ENCODE measurements at regions not wholly inside any gene's neighbourhood (a gene's known extent, or its start where the extent isn't known, plus 50 kb on each side); places are given as distances from the start of the nearest gene placed in this dataset.
A peak's percentile ranks its signal among the peaks of the same experiment; 100 is the strongest.

GRCh38 chr13:47463002-47463401 is 538.1 kb downstream of the SUCLA2 start:
- H3K27ac Mint-ChIP-seq (ENCODE audit: unreplicated experiment), result peak overlapping the region; percentile 47
- peaks cover 4% of the 10 kb centered on the region for H3K4me1 Mint-ChIP-seq (ENCODE audit: low read depth, unreplicated experiment)
- no peaks in the 10 kb centered on the region for H3K36me3 ChIP-seq (ENCODE audit: insufficient read depth, low read length)
- H3K4me2 ChIP-seq (ENCODE audit: low read length), result no peak overlapping the region
- no peak overlapping the region for H3K4me3 ChIP-seq (ENCODE audit: insufficient read depth, low read depth, low read length)
- TF ChIP-seq EZH2 (IDR thresholded peaks at IDR 0.05; ENCODE audit: insufficient read depth, low read length), result no peak
- TF ChIP-seq, protein P1, sequence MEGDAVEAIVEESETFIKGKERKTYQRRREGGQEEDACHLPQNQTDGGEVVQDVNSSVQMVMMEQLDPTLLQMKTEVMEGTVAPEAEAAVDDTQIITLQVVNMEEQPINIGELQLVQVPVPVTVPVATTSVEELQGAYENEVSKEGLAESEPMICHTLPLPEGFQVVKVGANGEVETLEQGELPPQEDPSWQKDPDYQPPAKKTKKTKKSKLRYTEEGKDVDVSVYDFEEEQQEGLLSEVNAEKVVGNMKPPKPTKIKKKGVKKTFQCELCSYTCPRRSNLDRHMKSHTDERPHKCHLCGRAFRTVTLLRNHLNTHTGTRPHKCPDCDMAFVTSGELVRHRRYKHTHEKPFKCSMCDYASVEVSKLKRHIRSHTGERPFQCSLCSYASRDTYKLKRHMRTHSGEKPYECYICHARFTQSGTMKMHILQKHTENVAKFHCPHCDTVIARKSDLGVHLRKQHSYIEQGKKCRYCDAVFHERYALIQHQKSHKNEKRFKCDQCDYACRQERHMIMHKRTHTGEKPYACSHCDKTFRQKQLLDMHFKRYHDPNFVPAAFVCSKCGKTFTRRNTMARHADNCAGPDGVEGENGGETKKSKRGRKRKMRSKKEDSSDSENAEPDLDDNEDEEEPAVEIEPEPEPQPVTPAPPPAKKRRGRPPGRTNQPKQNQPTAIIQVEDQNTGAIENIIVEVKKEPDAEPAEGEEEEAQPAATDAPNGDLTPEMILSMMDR (IDR thresholded peaks at IDR 0.05; ENCODE audit: insufficient read depth, low read depth, low read length), result no peak
- no peaks in the 10 kb centered on the region for H3K27me3 ChIP-seq (ENCODE audit: insufficient read depth, low read length)
- H3K79me2 ChIP-seq (ENCODE audit: insufficient read depth, low read length), result no peaks in the 10 kb centered on the region
- no peak overlapping the region for H3K4me3 Mint-ChIP-seq (ENCODE audit: unreplicated experiment)
- no peaks in the 10 kb centered on the region for H3K27me3 Mint-ChIP-seq (ENCODE audit: low read depth, unreplicated experiment)
- no peak overlapping the region for H3K27ac ChIP-seq (ENCODE audit: low read depth, low read length)
- FAIRE-seq, result no peak
- H2AFZ ChIP-seq (ENCODE audit: low read depth, low read length), result no peak overlapping the region
- H3K9ac ChIP-seq (ENCODE audit: low read length), result no peak overlapping the region
- H3K9me3 ChIP-seq (ENCODE audit: insufficient read depth, low read depth, low read length), result peaks cover 3% of the 10 kb centered on the region
- DNase-seq (ENCODE audit: low read depth), result no peak
- H3K9me3 Mint-ChIP-seq (ENCODE audit: unreplicated experiment), result peaks cover 22% of the 10 kb centered on the region
- no peaks in the 10 kb centered on the region for H4K20me1 ChIP-seq (ENCODE audit: insufficient read depth, low read length)
- no peaks in the 10 kb centered on the region for H3K36me3 Mint-ChIP-seq (ENCODE audit: low read depth, unreplicated experiment)
- peaks cover 6% of the 10 kb centered on the region for H3K4me1 ChIP-seq (ENCODE audit: insufficient read depth, low read length)

DNA sequence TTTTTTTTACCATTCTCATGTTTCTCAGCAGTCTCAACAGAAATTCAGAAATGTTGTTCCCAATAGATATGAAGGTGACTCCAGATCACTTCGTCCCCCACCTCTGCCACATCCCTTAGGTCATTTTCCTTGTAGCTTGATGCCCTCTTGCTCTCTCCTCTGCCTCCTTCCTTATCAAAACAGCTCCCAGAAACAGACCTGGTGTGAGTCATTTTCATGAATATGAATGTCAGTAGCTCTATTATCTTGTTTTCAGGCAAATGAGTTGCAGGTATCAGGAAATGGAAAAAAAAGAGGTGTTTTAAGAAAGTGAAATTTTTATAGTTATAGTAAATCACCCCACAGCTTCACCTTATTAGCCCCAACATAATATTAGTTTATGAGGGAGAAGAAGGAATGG is 539.3 kb downstream of the SUCLA2 start:
- Mint-ChIP-seq H3K9me3 (ENCODE audit: unreplicated experiment) (peaks cover 21% of the 10 kb centered on the region), H3K27me3 (ENCODE audit: low read depth, unreplicated experiment) (no peaks in the 10 kb centered on the region), H3K4me3 (ENCODE audit: unreplicated experiment) (no peak overlapping the region), H3K27ac (ENCODE audit: unreplicated experiment) (no peak overlapping the region), H3K36me3 (ENCODE audit: low read depth, unreplicated experiment) (no peaks in the 10 kb centered on the region), H3K4me1 (ENCODE audit: low read depth, unreplicated experiment) (peaks cover 4% of the 10 kb centered on the region)
- no peak overlapping the region for H3K27ac ChIP-seq (ENCODE audit: low read depth, low read length)
- H3K79me2 ChIP-seq (ENCODE audit: insufficient read depth, low read length), result no peaks in the 10 kb centered on the region
- no peak overlapping the region for H2AFZ ChIP-seq (ENCODE audit: low read depth, low read length)
- FAIRE-seq (no peak), DNase-seq (ENCODE audit: low read depth) (no peak)
- no peak for TF ChIP-seq EZH2 (IDR thresholded peaks at IDR 0.05; ENCODE audit: insufficient read depth, low read length)
- TF ChIP-seq, protein P1 (IDR thresholded peaks at IDR 0.05; ENCODE audit: insufficient read depth, low read depth, low read length), result no peak
- no peak overlapping the region for H3K9ac ChIP-seq (ENCODE audit: low read length)
- peaks cover 3% of the 10 kb centered on the region for H3K9me3 ChIP-seq (ENCODE audit: insufficient read depth, low read depth, low read length)
- no peak overlapping the region for H3K4me3 ChIP-seq (ENCODE audit: insufficient read depth, low read depth, low read length)
- H3K36me3 ChIP-seq (ENCODE audit: insufficient read depth, low read length), result no peaks in the 10 kb centered on the region
- no peak overlapping the region for H3K4me2 ChIP-seq (ENCODE audit: low read length)
- no peaks in the 10 kb centered on the region for H3K27me3 ChIP-seq (ENCODE audit: insufficient read depth, low read length)
- peaks cover 6% of the 10 kb centered on the region for H3K4me1 ChIP-seq (ENCODE audit: insufficient read depth, low read length)
- no peaks in the 10 kb centered on the region for H4K20me1 ChIP-seq (ENCODE audit: insufficient read depth, low read length)

DNA sequence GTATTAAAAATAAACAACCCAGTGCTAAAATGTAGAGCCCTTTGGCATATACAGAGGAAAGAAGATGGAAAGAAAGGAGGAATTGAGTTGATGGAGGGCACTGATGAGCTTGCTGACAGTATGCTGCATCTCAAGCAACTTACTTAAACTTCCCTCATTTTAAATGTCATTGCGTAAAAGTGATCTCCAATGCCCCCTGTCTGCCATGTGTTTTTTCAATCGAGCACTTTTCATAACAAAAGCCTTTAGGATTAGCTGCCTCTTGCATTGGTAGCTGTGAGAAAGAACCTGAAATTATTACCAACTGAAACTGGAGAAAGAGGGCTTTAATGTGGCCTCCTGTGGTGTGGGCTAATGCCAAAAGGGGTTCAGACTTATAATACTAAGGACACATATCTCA is 541.6 kb downstream of the SUCLA2 start:
- Histone ChIP-seq H3K9me3 (ENCODE audit: insufficient read depth, low read depth, low read length) (peaks cover 3% of the 10 kb centered on the region), H2AFZ (ENCODE audit: low read depth, low read length) (no peak overlapping the region), H3K27ac (ENCODE audit: low read depth, low read length) (no peak overlapping the region), H3K4me3 (ENCODE audit: insufficient read depth, low read depth, low read length) (no peak overlapping the region), H3K4me2 (ENCODE audit: low read length) (no peak overlapping the region), H3K4me1 (ENCODE audit: insufficient read depth, low read length) (peaks cover 6% of the 10 kb centered on the region), H3K36me3 (ENCODE audit: insufficient read depth, low read length) (no peaks in the 10 kb centered on the region), H3K79me2 (ENCODE audit: insufficient read depth, low read length) (no peaks in the 10 kb centered on the region), H4K20me1 (ENCODE audit: insufficient read depth, low read length) (no peaks in the 10 kb centered on the region), H3K27me3 (ENCODE audit: insufficient read depth, low read length) (no peaks in the 10 kb centered on the region), H3K9ac (ENCODE audit: low read length) (no peak overlapping the region)
- H3K4me1 Mint-ChIP-seq (ENCODE audit: low read depth, unreplicated experiment), result peaks cover 4% of the 10 kb centered on the region
- H3K27ac Mint-ChIP-seq (ENCODE audit: unreplicated experiment), result no peak overlapping the region
- H3K4me3 Mint-ChIP-seq (ENCODE audit: unreplicated experiment), result no peak overlapping the region
- TF ChIP-seq EZH2 (IDR thresholded peaks at IDR 0.05; ENCODE audit: insufficient read depth, low read length), result no peak
- TF ChIP-seq, protein P1 (IDR thresholded peaks at IDR 0.05; ENCODE audit: insufficient read depth, low read depth, low read length), result peak; percentile 19
- DNase-seq (ENCODE audit: low read depth) (no peak), FAIRE-seq (no peak)
- H3K27me3 Mint-ChIP-seq (ENCODE audit: low read depth, unreplicated experiment), result no peaks in the 10 kb centered on the region
- H3K36me3 Mint-ChIP-seq (ENCODE audit: low read depth, unreplicated experiment), result no peaks in the 10 kb centered on the region
- H3K9me3 Mint-ChIP-seq (ENCODE audit: unreplicated experiment), result peaks cover 8% of the 10 kb centered on the region

Measured in astrocyte (in vitro differentiated cells and primary cell).